BJ (cell line): ENCODE measurements at regions not wholly inside any gene's neighbourhood (a gene's known extent, or its start where the extent isn't known, plus 50 kb on each side); places are given as distances from the start of the nearest gene placed in this dataset.

Experiments
- CTCF ChIA-PET: fragments of 350-600 bp; formaldehyde crosslinking; extraction: SDS; loops from one replicate; lab custom pipeline; 2021; ENCODE audit warnings: antibody characterized with exemption, inconsistent platforms; lab: Yijun Ruan, JAX
- POLR2A ChIA-PET: fragments of 300-600 bp; sonication (Branson Sonifier 250); formaldehyde crosslinking; extraction: SDS; loops from one replicate; lab custom pipeline; 2021; ENCODE audit warnings: antibody characterized with exemption; lab: Charles Lee
- DNase-seq: peaks from one replicate; pipeline ENCODE4 v3.0.0-alpha.2; 2011; ENCODE audit warnings: low read depth
- H3K27me3 ChIP-seq: 2 replicates; pipeline ENCODE4 v1.6.0; 2011; ENCODE audit warnings: low read length; ENCODE audit not compliant: control insufficient read depth, insufficient read depth
- H3K36me3 ChIP-seq: 2 replicates; pipeline ENCODE4 v1.5.1; 2011; ENCODE audit warnings: low read length; ENCODE audit not compliant: control insufficient read depth, insufficient read depth
- H3K4me3 ChIP-seq: 2 replicates; pipeline ENCODE4 v1.5.1; 2011; ENCODE audit warnings: low read depth, mild to moderate bottlenecking, control low read depth, low read length
- TF ChIP-seq, protein P1 (sequence below): IDR thresholded peaks from 2 replicates; pipeline ENCODE4 v1.5.1; 2011; ENCODE audit warnings: low read depth, mild to moderate bottlenecking, control low read depth, inconsistent platforms, low read length, moderate library complexity; ENCODE audit not compliant: insufficient read depth

- H3K36me3 ChIP-seq = no peaks in the 10 kb centered on the region
- TF ChIP-seq, protein P1, sequence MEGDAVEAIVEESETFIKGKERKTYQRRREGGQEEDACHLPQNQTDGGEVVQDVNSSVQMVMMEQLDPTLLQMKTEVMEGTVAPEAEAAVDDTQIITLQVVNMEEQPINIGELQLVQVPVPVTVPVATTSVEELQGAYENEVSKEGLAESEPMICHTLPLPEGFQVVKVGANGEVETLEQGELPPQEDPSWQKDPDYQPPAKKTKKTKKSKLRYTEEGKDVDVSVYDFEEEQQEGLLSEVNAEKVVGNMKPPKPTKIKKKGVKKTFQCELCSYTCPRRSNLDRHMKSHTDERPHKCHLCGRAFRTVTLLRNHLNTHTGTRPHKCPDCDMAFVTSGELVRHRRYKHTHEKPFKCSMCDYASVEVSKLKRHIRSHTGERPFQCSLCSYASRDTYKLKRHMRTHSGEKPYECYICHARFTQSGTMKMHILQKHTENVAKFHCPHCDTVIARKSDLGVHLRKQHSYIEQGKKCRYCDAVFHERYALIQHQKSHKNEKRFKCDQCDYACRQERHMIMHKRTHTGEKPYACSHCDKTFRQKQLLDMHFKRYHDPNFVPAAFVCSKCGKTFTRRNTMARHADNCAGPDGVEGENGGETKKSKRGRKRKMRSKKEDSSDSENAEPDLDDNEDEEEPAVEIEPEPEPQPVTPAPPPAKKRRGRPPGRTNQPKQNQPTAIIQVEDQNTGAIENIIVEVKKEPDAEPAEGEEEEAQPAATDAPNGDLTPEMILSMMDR = no peak
- DNase-seq = no peak
- H3K27me3 ChIP-seq = no peaks in the 10 kb centered on the region
- POLR2A ChIA-PET = no interaction called here
- H3K4me3 ChIP-seq = no peak overlapping the region
- CTCF ChIA-PET = interaction anchor here (0.8 to 1.3 kb wide), 3 partner anchors 45 to 272 kb away, joined by 3 read pairs; no protein-coding TSS in a partner anchor
These were observed 457.7 kb upstream of the ADAMTS5 start for GRCh38 chr21:27424601-27425000.

DNA sequence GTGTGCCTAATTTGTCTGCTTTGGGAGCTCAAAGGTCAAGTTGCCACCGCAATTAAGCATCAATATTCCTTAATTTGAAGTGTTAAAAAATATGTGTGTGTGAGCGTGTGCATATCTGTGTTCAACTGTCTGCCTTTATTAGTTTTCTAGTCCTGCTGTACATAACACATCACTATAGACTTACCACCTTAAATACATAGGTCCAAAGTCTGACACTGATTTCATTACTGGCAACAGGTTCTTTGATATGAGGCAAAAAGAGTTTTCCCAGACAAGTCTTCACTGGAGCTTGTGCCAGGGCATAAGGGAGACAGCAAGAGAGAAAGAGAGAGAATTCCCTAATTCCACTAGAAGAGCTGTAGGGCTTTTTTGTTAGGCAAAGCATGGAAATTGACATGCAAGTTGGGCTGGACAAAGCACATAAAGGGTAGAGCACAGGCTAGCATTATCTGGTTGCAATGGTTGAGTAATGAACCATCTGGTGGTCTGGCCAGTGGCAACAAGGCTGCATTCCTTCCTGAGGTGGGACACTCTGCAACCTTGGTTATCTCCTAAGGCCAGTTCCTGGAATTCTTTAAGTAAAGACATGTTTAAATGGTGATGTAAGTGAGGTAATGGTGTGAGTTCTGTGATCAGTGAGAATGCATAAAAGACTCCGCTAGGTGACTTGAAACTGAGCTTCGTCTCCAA is 457.2 kb upstream of the ADAMTS5 start:
- CTCF ChIA-PET = interaction anchor here (0.8 kb wide), 1 partner anchor 86 kb away, joined by 3 read pairs; no protein-coding TSS in a partner anchor
- TF ChIP-seq, protein P1 = no peak
- no peak for DNase-seq
- Histone ChIP-seq H3K36me3 (no peaks in the 10 kb centered on the region), H3K4me3 (no peak overlapping the region), H3K27me3 (no peaks in the 10 kb centered on the region)
- POLR2A ChIA-PET = no interaction called here

DNA sequence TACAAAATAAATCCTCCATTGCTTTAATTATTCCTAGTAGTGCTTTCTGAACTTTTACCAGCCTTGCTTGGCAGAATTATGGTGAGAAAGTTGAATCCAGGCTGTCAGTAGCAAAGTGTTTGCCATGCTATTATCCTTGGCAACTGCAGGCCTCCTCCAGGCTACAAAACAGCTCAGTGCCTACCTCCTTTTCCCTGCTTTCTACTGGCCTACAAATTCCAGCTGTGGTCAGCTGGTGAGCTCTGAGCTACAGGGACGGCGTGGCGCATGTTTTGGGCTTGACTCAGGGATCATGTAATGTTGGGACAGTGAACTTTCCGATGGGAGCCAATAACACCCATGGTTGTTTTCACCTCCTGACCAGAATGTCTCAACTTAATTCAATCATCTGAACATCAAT is 456.1 kb upstream of the ADAMTS5 start:
- peak; percentile 74 for DNase-seq
- TF ChIP-seq, protein P1 = no peak
- H3K36me3 ChIP-seq = no peaks in the 10 kb centered on the region
- no peak overlapping the region for H3K4me3 ChIP-seq
- ChIA-PET CTCF (no interaction called here), POLR2A (no interaction called here)
- no peaks in the 10 kb centered on the region for H3K27me3 ChIP-seq

- ChIA-PET POLR2A (interaction anchor here (0.6 kb wide), 1 partner anchor 150 kb away, joined by 3 read pairs; no protein-coding TSS in a partner anchor), CTCF (no interaction called here)
- H3K27me3 ChIP-seq = no peaks in the 10 kb centered on the region
- no peak for DNase-seq
- H3K36me3 ChIP-seq = no peaks in the 10 kb centered on the region
- H3K4me3 ChIP-seq = no peak overlapping the region
- TF ChIP-seq, protein P1 = no peak
These were observed 455.5 kb upstream of the ADAMTS5 start for GRCh38 chr21:27422435-27422834.

- ChIA-PET CTCF (interaction anchor here (0.6 kb wide), 1 partner anchor 398 kb away, joined by 4 read pairs; no protein-coding TSS in a partner anchor), POLR2A (no interaction called here)
These were observed 454.8 kb upstream of the ADAMTS5 start for GRCh38 chr21:27421654-27422053.

More at GRCh38 chr21:27421654-27422053, 454.8 kb upstream of the ADAMTS5 start:
- TF ChIP-seq, protein P1 = no peak
- Histone ChIP-seq H3K36me3 (no peaks in the 10 kb centered on the region), H3K27me3 (no peaks in the 10 kb centered on the region), H3K4me3 (no peak overlapping the region)
- DNase-seq = no peak
